ENCODE measurements at regions not wholly inside any gene's neighbourhood (a gene's known extent, or its start where the extent isn't known, plus 50 kb on each side); places are given as distances from the start of the nearest gene placed in this dataset.
A peak's percentile ranks its signal among the peaks of the same experiment; 100 is the strongest.

DNA sequence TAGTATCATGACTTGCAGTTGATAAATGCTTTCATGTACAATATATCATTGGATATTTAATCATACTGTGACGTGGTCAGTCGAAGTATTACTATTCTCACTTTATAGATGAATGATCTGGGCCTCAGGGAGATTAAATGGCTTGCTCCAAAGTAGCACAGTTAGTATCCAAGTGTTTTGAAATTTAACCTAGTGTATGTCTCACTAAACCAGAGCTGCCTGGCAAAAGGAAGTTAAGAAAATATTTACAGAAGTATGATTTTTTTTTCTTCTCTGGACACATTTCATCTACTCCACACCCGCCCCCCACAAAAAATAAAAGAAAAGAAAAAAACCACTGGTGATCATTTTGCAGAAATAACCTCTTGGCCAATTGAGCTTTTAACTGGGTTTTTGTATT lies 71.9 kb upstream of the CXADR start:
- no peak for DNase-seq

DNA sequence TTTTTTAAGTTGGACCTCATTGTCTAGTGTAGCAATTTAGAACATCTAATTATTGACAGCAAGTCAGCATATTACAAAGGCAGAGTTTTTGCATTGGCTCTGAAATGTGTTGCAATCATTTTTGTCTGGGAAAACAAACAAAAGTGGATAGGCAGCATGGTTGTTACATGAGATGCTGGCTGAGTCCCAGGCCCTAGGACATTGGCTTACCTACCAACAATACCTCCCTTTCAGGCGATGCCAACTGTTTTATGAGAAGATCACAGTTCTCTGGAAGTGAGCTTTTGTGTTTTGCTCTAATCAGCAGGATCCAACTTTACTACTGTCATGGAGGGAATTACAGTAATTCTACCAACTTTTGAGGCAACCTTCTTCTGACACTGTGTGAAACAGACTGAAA lies 71.5 kb upstream of the CXADR start:
- no peak for DNase-seq

GRCh38 chr21:17442165-17442564 lies 70.7 kb upstream of the CXADR start:
- DNase-seq = no peak

DNA sequence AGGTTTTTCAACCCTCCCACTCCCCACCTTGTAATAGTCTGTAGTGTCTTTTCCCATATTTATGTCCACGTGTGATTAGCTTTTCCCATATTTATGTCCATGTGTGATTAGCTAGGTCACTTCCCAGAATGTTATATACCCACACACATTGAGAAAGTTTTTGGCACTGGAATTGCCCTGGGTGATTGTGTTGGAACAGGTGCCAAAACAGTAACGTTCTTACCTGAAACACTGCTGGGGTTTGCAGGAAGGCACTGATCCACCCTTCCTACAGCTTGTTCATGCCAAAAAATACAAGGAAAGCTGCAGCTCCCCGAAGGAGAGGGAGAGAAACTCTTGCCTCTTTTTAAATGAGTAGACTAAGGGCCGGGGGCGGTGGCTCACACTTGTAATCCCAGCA lies 68.0 kb upstream of the CXADR start:
- no peak for DNase-seq

DNA sequence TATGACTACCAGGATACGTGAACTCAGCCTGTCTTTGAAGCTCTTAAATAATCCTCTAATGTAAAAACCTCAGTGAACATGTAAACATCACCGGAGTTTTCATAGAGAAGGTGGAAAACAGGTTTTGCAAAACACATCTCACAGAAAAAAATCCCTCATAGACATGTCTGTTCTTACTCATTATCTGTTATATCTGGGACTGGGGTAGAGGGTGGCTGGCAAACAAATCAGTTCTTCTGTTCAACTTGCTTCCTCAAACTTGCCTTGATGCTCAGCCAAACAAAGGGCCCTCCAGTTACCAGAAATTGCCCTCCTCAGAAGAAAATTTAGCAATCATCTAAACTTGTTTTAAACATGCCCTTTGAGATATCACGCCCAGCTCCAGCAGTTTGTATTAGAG lies 66.1 kb upstream of the CXADR start:
- no peak for DNase-seq

DNA sequence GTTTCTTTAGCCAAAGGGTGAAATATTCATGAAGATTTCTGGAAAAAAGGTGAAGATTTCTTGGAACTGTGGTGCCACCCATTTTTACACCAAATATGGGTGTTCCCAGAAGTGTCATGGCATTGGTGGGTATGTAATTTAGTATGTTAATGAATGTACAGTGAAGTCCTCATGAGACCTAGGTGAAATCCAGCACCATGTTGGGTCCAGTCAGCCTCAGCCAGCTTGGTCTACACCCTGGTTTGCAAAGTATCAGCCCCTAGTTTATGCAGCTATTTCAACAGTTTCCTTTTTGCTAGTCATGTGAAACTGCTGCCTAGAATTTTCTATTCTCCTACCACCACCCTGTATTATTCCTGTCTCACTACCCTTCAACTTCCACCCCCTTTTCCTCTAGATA lies 63.1 kb upstream of the CXADR start:
- no peak for DNase-seq

DNA sequence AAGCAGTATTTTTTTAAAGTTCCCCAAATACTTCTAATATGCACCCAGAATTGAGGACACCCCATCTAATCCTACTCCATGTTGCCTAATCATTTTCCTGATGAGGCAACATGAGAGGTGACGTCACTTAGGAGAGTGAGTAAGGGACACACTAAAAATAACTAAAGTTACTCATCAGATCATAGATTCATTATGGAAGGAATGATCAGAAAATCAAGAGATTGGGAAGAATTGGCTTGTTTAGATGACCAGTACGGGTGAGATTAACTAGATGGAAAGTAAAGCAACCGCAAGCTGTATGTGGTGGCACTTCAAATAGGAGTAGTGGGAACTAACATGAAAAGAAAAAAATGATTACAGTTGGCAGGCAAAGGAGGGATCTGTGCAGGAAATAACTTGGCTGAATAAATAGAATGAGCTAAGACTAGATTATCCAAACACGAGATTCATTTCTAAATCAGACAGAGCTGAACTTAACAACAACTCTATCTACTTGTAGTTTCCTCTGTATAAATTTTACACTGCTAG lies 61.4 kb upstream of the CXADR start:
- no peak for DNase-seq

- peak; percentile 79 to 83 for DNase-seq
Observed at GRCh38 chr21:17454315-17455027, 58.4 kb upstream of the CXADR start.

DNA sequence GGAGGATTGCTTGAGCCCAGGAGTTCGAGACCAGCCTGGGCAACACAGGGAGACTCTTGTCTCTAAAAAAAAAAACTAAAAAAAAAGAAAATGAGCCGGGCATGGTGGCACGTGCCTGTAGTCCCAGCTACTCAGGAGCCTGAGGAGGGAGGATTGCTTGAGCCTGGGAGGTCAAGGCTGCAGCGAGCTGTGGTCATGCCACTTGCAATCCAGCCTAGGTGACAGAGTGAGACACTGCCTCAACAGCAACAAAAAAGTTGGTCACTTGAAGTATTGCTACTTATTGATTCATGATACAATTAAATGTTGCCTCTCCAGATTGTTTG lies 57.9 kb upstream of the CXADR start:
- DNase-seq = no peak

DNA sequence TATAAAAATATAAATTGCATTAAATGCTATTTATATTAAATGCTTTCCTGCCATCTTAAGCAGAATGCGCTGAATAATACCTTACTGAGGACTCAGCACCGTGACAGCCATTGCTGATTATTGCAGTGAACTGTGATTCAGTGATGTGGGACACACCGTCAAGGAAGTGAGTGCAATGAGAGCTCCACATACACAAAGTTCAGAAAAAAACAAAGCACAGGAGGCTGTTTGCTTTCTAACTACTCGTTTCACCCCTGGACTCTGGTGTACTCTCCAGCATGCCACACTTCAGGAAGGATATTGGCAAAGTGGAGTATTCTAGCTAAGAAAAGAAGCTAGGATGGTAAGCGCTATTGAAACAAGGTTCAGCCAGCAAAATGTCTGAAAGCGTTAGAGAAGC lies 57.4 kb upstream of the CXADR start:
- DNase-seq = no peak

- no peak for DNase-seq
Observed at GRCh38 chr21:17458279-17458678, 54.6 kb upstream of the CXADR start.

DNA sequence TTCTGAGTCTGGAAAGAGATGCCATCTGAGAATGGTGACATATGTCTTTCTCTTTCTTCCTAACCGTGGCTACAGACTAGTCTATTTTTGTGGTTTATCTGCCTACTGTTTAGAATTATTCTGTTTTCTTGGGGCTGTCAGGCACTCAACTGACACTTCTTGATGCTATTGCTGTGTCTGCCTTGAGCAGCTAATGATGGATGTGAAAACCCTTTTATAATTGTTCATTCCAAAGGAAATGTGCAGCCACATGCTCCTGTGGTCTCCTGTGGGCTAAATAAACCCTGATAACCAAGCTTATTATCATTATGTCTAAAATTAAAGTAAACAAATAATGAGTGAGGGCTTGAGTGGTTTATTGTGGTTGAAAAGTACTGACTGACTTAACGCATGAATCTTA lies 52.7 kb upstream of the CXADR start:
- DNase-seq = no peak

- no peak for DNase-seq
Observed at GRCh38 chr21:17461014-17461413, 51.8 kb upstream of the CXADR start.

GRCh38 chr21:17461582-17461981 lies 51.3 kb upstream of the CXADR start:
- no peak for DNase-seq

- no peak for DNase-seq
Observed at GRCh38 chr21:17462276-17462981, 50.4 kb upstream of the CXADR start.

Measured in activated T-cell treated with anti-CD3 and anti-CD28 coated beads, Interleukin-2, amount 50 U/mL, for 48 hours (primary cell).